GM21515 (cell line): ENCODE measurements at regions not wholly inside any gene's neighbourhood (a gene's known extent, or its start where the extent isn't known, plus 50 kb on each side); places are given as distances from the start of the nearest gene placed in this dataset.
"Not testable (repeated sequence)": the region's sequence is repeated elsewhere in the genome, so short reads cannot be mapped to it uniquely, and the experiment has no call there.

Source experiments
- ATAC-seq: cut with Tn5 transposase; IDR thresholded peaks from one replicate; pipeline ENCODE4 v1.9.1; 2021; ENCODE audit not compliant: unreplicated experiment

GRCh38 chr2:215889240-215889969, 123.9 kb downstream of the MREG start:
- not testable (repeated sequence) for ATAC-seq

GRCh38 chr2:215888680-215889079, 124.7 kb downstream of the MREG start:
- no peak for ATAC-seq

- ATAC-seq: no peak
These were observed 126.0 kb downstream of the MREG start for GRCh38 chr2:215887303-215887702.

- ATAC-seq: no peak
These were observed 127.3 kb downstream of the MREG start for GRCh38 chr2:215886022-215886421.

- no peak for ATAC-seq
These were observed 127.8 kb downstream of the MREG start for GRCh38 chr2:215885536-215885935.

- ATAC-seq: no peak
These were observed 128.8 kb downstream of the MREG start for GRCh38 chr2:215884451-215885087.

- ATAC-seq: peak; percentile 75
These were observed 129.6 kb downstream of the MREG start for GRCh38 chr2:215883799-215884198.

GRCh38 chr2:215882689-215883088, 130.7 kb downstream of the MREG start:
- no peak for ATAC-seq

GRCh38 chr2:215881582-215881981, 131.8 kb downstream of the MREG start:
- no peak for ATAC-seq

DNA sequence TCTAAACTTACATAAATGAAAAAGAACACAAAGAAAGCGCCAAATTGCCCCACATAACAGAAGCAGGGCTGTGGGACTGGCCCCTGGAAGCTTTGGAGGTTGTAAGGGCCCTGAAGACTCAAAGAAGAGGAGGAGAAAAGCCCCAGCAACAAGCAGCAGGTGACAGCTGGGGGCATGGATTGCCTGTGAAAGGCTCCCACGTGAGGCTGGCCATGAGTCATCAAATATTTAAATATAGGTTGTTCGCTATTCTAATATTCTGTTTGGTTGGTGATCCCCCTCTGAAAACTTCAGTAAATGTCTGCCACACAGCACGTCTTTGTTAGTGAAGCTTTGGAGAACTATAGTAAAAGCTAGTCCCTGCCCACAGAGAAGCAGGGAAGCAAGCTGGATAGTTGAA, 132.4 kb downstream of the MREG start:
- no peak for ATAC-seq

GRCh38 chr2:215879977-215880940, 133.1 kb downstream of the MREG start:
- no peak for ATAC-seq

GRCh38 chr2:215879331-215879730, 134.0 kb downstream of the MREG start:
- no peak for ATAC-seq

DNA sequence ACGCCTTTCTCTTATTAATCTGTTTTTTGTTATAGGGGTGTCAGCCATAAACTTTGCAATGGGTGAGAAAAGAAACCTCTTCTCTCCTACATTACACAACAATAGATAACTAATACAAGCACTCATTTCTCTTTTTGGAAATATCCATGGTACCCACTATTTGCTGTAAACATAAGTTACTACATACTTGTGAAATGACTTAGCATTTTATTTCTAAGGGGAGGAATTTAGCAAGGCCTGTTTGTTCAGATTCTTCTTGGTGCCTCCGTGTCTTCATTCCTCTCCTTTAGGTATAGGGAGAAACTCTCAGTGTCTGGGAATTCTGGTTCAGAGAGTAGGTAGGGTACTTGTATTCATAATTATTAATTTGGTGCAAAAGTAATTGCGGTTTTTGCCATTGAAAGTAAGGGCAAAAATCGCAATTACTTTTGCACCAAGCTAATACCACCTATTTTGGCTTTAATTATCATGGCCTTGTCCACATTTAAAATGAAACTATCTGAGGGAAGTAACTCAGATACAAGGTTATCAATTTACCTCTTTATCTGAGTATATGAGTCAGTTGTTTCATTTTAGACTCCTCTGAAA, 134.8 kb downstream of the MREG start:
- no peak for ATAC-seq

DNA sequence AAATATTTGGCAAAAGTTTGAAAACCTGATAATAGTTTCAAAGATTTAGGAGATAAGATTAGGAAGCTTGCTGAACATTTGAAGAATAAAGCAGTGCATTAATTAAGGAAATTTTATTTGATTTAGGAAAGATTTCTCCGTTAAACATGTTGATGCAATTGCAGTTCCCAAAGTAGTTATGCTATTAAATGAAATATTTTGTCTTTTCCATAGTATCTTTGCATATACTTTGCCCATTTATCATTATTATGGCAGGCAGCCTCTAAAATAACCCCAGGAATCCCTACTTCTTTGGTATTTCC, 136.5 kb downstream of the MREG start:
- no peak for ATAC-seq

- ATAC-seq: no peak
These were observed 137.0 kb downstream of the MREG start for GRCh38 chr2:215876139-215876936.

DNA sequence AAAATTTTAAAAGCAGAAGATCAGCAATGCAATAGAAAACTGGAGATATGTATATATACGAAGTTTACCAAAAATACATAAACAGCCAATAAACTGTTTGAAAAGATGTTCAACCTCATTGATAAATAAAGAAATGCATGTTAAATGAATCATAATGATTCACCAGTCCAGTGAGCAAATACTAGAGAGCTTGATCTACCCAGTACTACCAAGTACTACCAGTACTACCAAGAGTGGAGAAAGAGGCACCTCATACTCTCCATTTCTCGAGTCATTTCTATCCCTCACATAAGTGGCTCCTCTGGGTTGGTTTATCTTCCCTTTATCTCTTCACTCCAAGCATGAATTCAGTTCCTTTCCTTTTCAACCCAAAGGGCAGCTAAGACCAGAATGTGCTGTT, 138.9 kb downstream of the MREG start:
- no peak for ATAC-seq

DNA sequence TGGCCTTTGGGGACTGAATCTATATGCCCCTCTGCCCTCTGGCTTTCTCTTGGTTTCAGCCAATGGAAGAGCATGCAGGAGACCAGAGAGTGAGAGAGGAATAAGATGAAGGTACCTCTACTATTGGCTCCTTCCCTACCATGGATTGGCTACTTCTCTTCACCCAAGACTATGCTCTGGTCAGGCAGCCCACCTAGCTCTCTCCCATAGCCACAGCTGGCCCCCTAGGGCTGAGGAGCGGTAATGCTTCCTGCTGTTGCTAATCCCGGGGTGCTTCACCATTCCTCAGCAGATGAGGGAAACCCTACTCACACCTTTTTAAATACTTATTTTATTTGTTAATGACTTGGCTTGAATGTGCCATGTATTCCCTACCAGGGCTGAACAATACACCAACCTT, 142.4 kb downstream of the MREG start:
- no peak for ATAC-seq

DNA sequence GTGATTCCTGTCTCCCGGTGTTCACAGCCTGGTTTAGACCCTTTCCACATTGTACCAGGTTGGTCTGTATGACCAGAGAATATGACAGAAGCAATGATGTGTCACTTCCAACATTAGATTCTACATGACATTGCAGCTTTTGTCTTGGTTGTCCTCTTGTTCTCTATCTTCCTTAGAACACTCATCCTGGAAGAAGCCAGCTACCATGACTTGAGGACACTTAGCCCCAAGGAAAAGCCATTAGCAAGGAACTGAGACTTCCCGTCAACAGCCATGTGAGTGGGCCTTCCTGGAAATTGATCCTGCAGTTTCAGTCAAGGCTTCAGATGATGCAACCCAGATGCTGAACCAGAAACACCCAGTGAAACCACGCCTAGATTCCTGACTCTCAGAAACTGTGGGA, 143.3 kb downstream of the MREG start:
- no peak for ATAC-seq

GRCh38 chr2:215868846-215869543, 144.4 kb downstream of the MREG start:
- ATAC-seq: no peak

- ATAC-seq: no peak
These were observed 146.7 kb downstream of the MREG start for GRCh38 chr2:215866606-215867005.
